HG03432 (cell line): ENCODE measurements at regions not wholly inside any gene's neighbourhood (a gene's known extent, or its start where the extent isn't known, plus 50 kb on each side); places are given as distances from the start of the nearest gene placed in this dataset.
A peak's percentile ranks its signal among the peaks of the same experiment; 100 is the strongest.

Source experiments
- ATAC-seq: cut with Tn5 transposase; IDR thresholded peaks from one replicate; pipeline ENCODE4 v1.9.1; 2021; ENCODE audit warnings: mild to moderate bottlenecking, moderate library complexity; ENCODE audit not compliant: unreplicated experiment

DNA sequence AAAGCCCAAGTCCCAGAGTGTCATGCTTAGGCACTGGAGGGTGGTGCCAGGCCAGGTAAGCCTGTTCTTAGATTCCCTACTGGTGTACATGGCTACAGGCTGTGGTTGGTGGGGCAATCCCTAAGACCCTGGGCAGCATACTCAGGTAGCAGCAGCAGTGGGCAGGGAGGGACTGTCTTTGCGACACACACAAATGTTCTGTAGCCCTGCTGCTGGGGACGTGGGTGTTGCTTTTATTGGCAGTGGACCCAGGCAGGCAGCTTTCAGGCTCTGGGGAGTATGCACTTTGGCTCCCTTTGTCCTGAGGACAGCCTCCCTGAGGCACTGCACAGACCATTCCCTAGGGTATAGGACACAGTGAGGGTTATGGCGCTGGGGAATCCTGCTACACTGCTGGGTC is 137.1 kb upstream of the ADAMTS19 start:
- no peak for ATAC-seq

GRCh38 chr5:129341306-129341705 is 118.8 kb upstream of the ADAMTS19 start:
- no peak for ATAC-seq

DNA sequence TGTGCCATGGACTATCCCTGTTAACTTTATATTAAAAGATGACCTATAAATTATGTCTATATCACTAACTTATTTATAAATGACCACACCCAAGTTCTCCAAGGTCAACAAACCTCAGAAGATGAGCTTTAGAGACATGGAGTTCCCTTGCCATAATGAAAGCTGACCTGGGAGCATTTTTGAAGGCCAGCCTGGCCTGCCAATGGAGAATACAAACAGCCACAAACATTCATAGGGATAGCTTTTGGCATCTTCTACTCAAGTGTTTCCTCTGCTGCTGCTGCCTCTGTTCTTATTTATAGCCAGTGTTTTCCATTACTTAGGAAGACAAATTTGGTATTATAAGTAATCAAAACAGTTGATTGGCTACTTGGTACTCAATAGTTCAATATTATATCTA is 117.3 kb upstream of the ADAMTS19 start:
- no peak for ATAC-seq

DNA sequence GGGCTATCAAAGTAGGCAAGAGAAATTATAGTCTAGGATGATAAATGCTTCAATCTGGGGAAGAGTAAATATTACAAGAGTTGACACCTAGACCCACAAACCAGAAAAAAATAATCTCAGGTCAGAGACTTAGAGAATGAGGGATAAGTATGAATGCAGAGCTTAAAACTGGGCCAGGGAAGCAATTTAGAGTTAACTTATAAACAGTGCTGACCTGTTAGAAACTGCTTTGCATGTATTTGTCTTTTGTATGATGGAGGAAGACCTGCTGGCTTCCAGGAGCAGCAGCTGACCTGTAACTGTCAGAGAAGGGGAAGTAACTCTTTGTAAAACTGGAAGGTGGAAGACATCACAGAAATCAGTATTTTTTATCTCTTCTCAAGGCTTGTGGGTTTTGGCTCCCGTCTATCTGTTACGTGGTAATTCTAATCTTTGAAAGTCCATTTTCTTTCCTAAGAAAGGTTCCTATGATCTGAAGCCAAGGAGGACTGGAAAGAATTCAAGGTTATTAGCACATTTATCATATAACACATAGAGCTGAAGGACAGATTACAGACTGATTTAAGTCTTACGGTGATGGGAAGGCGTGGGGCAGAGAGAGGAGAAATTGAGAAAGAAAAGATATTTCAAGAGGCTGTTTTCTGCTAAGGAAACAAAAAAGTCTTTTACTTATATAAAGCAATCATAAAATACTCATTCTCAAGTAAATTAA is 114.7 kb upstream of the ADAMTS19 start:
- no peak for ATAC-seq

GRCh38 chr5:129356846-129357245 is 103.3 kb upstream of the ADAMTS19 start:
- ATAC-seq: no peak

- ATAC-seq: no peak
Observed at GRCh38 chr5:129358069-129358468, 102.0 kb upstream of the ADAMTS19 start.

- no peak for ATAC-seq
Observed at GRCh38 chr5:129359450-129359849, 100.6 kb upstream of the ADAMTS19 start.

GRCh38 chr5:129361441-129362025 is 98.6 kb upstream of the ADAMTS19 start:
- peak; percentile 45 for ATAC-seq

DNA sequence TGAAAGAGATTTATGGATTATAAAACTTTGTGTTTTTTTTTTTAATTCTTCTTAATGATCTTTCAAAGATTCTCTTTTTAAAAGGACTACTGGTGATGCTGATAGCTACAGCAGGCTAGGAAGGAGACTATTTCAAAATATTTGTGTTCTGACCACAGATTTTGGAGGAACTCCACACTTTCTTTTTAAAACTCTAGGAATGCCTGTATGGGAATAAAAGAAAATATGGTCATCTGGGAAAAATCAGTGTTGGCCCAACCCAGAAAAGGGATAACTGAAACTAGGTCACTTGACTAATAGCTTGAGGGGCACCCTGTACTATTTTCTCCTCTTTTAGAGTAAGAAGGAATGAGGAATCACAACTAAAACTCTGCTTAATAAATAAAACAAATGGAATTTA is 97.6 kb upstream of the ADAMTS19 start:
- no peak for ATAC-seq

GRCh38 chr5:129363991-129364390 is 96.1 kb upstream of the ADAMTS19 start:
- ATAC-seq: no peak

- ATAC-seq: no peak
Observed at GRCh38 chr5:129367883-129368282, 92.2 kb upstream of the ADAMTS19 start.

DNA sequence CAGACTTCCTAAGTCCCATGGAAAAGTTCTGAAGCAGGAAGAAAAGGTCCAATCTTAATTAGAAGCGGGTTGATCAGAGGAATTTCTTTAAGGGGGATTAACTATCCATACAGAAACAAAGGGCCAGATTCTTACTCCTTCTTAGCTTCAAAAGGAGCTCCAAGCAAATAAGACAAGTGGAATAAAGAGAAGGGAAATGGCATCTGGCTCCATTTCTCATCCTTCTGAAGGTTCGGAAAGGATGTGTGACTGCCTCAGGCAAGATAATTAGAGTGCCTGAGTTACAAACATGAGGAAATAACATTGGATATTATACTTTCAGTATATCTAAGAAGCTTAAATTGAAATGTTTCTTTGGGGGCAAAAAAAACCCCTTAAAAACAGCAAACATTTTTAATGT is 88.1 kb upstream of the ADAMTS19 start:
- no peak for ATAC-seq

DNA sequence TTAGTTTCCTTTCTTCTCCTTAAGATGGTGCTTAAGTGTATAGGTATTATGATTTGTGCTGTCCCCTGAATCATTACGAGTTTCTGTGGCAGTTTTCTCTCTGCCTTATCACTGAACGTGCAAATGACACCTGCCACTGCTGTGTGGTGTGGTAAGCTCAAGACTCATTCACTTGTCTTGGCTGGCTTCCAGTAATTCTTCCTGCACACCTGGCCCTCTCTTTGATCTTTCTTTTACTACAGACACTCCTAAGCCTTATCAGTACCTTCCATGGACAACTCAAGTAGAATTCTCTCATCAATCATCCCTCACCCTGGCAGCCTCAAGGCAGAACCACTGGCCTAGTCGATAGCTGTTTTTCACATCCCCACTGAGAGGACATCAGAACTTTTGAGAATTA is 82.6 kb upstream of the ADAMTS19 start:
- no peak for ATAC-seq

DNA sequence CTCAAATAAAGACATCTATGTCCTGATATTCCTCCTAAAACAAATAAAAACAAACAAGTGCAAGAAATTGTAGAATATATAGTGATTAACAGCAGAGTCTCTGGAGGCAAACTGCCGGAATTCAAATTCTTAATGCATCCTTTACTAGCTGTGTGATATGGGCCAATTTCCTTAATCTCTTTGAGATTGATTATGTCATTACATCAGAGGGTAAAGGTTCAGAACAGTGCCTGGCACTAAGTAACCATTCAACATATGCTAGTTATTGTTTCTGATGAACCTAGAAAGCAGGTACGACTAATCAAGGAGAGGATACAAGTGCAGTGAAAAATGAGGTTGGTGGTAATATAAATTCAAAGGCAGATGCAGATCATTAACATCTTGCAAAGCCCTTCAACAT is 81.1 kb upstream of the ADAMTS19 start:
- no peak for ATAC-seq

GRCh38 chr5:129379406-129379805 is 80.7 kb upstream of the ADAMTS19 start:
- ATAC-seq: no peak

- ATAC-seq: no peak
Observed at GRCh38 chr5:129382921-129383672, 77.0 kb upstream of the ADAMTS19 start.

DNA sequence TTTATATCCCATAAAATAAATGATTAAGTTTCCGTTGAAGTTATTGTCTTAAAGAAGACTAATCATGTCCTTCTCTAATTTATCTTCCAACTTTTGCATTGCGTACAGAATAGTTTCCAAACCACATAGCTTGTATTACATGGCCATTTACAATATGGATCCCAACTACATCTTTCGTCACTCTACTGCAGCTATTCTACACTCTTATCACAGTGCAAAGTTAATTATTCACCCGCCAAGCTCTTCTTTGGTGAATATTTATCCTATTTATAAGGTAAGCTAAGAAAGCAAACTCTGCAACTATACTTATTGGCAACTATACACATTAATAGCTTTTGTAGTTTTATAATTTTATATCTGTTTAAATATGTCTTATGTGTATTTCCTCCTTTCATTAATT is 75.9 kb upstream of the ADAMTS19 start:
- ATAC-seq: no peak

- no peak for ATAC-seq
Observed at GRCh38 chr5:129384736-129385135, 75.4 kb upstream of the ADAMTS19 start.

DNA sequence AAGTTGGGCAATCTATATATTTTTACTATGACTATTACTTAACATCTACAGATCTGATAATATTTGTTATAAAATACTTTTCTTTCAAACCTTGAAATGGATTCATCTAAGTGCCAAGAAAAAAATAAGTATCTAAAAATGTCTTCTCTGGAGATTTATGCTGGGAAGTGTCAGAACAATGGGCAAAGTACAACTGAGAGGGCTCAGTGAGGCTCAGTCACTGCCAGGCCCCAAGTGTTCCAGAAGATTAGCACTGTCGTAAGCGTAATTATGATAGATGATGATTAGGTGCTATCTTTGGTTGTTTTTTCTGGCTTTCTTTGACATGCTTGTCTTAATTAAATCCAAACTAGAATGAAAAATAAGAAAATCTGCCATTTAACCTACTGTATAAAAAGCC is 72.2 kb upstream of the ADAMTS19 start:
- no peak for ATAC-seq

GRCh38 chr5:129392681-129393080 is 67.4 kb upstream of the ADAMTS19 start:
- ATAC-seq: no peak

GRCh38 chr5:129395247-129395646 is 64.9 kb upstream of the ADAMTS19 start:
- ATAC-seq: no peak

GRCh38 chr5:129398026-129398678 is 61.9 kb upstream of the ADAMTS19 start:
- ATAC-seq: no peak
